Liver (tissue), 3 donors: ENCODE measurements at regions not wholly inside any gene's neighbourhood (a gene's known extent, or its start where the extent isn't known, plus 50 kb on each side); places are given as distances from the start of the nearest gene placed in this dataset.

ENCODE experiments used
- CTCF ChIP-seq: fragments of 150-350 bp; IDR thresholded peaks from 2 replicates; pipeline ENCODE4 v1.5.1; 2017; ENCODE audit warnings: improper control_type of control experiment, low read depth, low read length; ENCODE audit not compliant: missing input control
- GABPA ChIP-seq, 2 donors: IDR thresholded peaks in 1 of 2; conservative IDR thresholded peaks in 1 of 2; 2 replicates each; pipeline ENCODE4 v1.6.1; 2016; ENCODE audit warnings: antibody characterized with exemption in 2 of 2, mild to moderate bottlenecking in 1 of 2, moderate library complexity in 1 of 2
- REST ChIP-seq: IDR thresholded peaks from 2 replicates; pipeline ENCODE4 v1.6.1; 2016; ENCODE audit warnings: antibody characterized with exemption, mild to moderate bottlenecking
- ZBTB33 ChIP-seq: IDR thresholded peaks from 2 replicates; pipeline ENCODE4 v1.6.1; 2016; ENCODE audit warnings: antibody characterized with exemption
- donor health status: healthy.
- donor health status: healthy.

GRCh38 chr11:37248145-37248544 is 650.1 kb upstream of the RAG2 start:
- no peak for TF ChIP-seq REST
- no peak for TF ChIP-seq CTCF
- TF ChIP-seq ZBTB33, result no peak
- TF ChIP-seq GABPA (IDR thresholded peaks at IDR 0.05 in 1 of 2, conservative IDR thresholded peaks at IDR 0.05 in 1 of 2), result no peak
